ENCODE measurements at regions not wholly inside any gene's neighbourhood (a gene's known extent, or its start where the extent isn't known, plus 50 kb on each side); places are given as distances from the start of the nearest gene placed in this dataset.

DNA sequence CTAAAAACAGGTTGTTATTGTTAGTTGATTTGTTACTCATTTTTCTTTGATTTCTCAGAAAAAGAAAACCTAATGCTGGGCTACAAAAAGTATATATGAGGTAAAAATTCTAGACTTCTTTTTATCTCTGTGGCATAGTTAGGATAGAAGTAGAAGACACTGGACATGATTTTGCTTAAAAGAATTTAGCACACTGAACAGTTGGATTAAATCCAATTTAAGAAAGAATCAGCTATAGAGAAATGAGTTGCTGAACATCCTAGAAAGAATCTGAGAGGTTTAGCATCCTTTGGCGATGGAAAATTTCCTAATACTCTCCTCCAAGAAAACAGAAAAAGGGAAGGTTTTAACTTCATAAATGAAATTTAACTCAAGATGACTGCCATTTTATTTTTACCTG lies 259.7 kb downstream of the TBL1XR1 start:
- CTCF ChIA-PET, result interaction anchor here (0.7 to 2.8 kb wide), 9 partner anchors 8 to 579 kb away, joined by 3 to 70 read pairs (median 9); no protein-coding TSS in a partner anchor
- no peak for DNase-seq (ENCODE audit: low read depth, low spot score)
- POLR2A ChIA-PET, result no interaction called here
- no peak overlapping the region for H3K4me3 ChIP-seq (ENCODE audit: low read depth, low read length)
- TF ChIP-seq, protein P1, sequence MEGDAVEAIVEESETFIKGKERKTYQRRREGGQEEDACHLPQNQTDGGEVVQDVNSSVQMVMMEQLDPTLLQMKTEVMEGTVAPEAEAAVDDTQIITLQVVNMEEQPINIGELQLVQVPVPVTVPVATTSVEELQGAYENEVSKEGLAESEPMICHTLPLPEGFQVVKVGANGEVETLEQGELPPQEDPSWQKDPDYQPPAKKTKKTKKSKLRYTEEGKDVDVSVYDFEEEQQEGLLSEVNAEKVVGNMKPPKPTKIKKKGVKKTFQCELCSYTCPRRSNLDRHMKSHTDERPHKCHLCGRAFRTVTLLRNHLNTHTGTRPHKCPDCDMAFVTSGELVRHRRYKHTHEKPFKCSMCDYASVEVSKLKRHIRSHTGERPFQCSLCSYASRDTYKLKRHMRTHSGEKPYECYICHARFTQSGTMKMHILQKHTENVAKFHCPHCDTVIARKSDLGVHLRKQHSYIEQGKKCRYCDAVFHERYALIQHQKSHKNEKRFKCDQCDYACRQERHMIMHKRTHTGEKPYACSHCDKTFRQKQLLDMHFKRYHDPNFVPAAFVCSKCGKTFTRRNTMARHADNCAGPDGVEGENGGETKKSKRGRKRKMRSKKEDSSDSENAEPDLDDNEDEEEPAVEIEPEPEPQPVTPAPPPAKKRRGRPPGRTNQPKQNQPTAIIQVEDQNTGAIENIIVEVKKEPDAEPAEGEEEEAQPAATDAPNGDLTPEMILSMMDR (IDR thresholded peaks at IDR 0.05; ENCODE audit: insufficient read depth, low read length, missing control alignments), result no peak

DNA sequence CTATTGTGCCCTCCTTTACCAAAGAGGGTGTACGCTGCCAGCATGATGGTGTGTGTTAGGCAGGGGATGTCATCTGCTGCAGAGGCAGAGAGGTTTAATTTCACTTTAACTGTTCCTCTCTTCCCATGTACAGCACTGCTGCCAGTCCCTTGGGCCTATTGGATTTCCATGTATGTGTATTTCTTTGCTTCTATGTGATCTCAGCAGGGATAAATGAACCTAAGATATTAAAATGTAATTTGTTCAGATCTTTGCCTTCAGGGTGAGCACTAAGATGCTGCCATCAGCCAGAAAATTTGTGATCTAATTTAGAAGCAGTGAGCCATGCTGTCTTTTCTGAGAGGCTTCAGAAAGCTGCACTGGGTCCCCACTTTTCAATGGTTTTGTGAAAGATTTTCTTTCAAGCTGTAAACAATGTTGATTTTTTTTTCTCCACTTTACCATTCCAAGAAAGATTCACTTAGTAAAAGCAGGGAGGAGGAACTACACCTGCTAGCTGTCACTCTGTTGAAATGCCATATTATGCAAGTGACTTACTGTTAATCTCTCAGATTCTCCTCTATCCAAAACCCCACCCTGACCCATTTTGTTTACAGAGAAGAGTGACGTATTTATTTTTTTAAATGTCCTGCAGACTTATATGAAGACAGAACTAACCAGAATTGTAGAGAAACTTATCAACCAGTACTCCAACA lies 261.9 kb downstream of the TBL1XR1 start:
- TF ChIP-seq, protein P1 (IDR thresholded peaks at IDR 0.05; ENCODE audit: insufficient read depth, low read length, missing control alignments), result no peak

DNA sequence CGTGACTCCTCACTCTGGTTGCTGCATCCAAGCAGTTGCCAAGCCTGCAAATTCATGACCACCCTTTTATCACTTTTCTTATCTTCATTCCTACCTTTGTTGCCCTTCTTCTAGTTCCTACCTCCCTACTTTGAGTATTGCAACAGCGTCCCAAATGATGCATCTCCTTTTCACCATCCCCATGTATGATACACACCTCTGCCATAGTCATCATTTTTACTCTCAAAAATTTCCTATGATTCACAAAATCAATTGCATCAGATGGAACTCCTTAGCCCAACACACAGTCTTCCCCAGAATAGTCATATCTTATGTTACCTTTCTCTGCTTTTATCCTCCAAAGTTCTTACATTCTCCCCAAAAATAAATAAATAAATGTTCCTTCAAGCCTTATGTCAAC lies 262.6 kb downstream of the TBL1XR1 start:
- ChIA-PET CTCF (no interaction called here), POLR2A (no interaction called here)
- TF ChIP-seq, protein P1 (IDR thresholded peaks at IDR 0.05; ENCODE audit: insufficient read depth, low read length, missing control alignments), result no peak
- no peak for DNase-seq (ENCODE audit: low read depth, low spot score)
- no peak overlapping the region for H3K4me3 ChIP-seq (ENCODE audit: low read depth, low read length)

More for the DNA sequence above, 261.9 kb downstream of the TBL1XR1 start:
- no peak overlapping the region for H3K4me3 ChIP-seq (ENCODE audit: low read depth, low read length)
- ChIA-PET CTCF (interaction anchor here (1.1 kb wide), 1 partner anchor 62 kb away, joined by 3 read pairs; no protein-coding TSS in a partner anchor), POLR2A (no interaction called here)
- DNase-seq (ENCODE audit: low read depth, low spot score), result no peak

DNA sequence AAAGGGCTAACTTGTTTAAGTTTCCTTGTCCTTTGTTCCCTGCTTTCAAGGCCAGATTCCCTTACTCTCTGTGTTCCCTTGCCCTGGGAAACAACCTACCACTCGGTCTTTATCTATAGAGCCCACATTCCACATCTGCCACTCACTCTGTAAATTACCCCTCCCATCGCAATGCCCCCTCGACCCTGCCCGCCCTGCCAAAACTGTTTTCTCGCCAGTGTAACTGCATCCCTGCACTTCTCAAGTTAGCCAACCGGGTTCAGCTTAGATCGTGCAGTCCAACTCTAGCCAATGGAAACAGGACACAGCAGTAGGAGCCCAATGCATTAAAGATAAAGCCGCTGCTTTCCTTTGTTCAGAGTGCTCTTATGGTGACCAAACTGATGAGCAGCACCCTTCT lies 263.6 kb downstream of the TBL1XR1 start:
- DNase-seq (ENCODE audit: low read depth, low spot score), result no peak

DNA sequence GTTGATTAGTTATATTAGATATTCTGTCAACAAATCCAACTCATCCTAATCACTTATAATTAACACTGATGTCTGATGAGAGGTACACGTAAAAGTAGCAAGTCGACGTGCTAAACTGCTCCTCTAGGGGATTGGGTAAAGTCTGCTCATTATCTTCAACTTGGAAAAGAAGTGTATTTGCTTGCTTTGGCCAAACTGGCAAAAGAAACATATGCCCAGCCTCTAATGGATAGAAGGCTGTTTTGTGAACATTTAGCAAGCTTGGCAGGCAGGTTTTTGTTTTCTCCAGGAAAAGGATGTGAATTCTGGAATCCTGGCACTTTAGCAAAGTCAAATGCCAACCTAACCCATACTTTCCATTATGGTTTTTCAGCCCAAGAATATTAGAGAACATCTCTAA lies 264.8 kb downstream of the TBL1XR1 start:
- TF ChIP-seq, protein P1 (IDR thresholded peaks at IDR 0.05; ENCODE audit: insufficient read depth, low read length, missing control alignments), result no peak
- ChIA-PET CTCF (no interaction called here), POLR2A (no interaction called here)
- no peak for DNase-seq (ENCODE audit: low read depth, low spot score)
- H3K4me3 ChIP-seq (ENCODE audit: low read depth, low read length), result no peak overlapping the region

More for the DNA sequence above, 263.6 kb downstream of the TBL1XR1 start:
- TF ChIP-seq, protein P1 (IDR thresholded peaks at IDR 0.05; ENCODE audit: insufficient read depth, low read length, missing control alignments), result no peak
- ChIA-PET CTCF (no interaction called here), POLR2A (no interaction called here)
- H3K4me3 ChIP-seq (ENCODE audit: low read depth, low read length), result no peak overlapping the region

DNA sequence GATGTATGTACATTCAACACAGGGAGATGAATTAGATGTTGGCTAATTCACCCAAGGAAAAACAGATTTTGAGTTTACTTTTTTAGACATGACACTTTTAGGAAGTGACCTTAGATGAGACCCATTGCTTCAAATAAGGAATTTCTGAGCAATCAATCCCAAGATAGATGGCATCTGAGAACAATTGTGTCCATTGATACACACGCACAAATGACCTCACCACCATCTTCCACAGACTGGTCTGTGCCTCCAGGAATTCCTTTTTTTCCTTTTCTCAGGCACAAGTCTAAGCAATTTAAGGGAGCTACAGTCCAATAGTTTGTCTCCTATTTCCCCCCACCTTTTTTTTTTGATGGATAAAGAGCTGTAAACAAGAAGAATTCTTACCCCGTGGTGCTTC lies 265.3 kb downstream of the TBL1XR1 start:
- no peak for DNase-seq (ENCODE audit: low read depth, low spot score)
- TF ChIP-seq, protein P1 (IDR thresholded peaks at IDR 0.05; ENCODE audit: insufficient read depth, low read length, missing control alignments), result no peak
- no peak overlapping the region for H3K4me3 ChIP-seq (ENCODE audit: low read depth, low read length)
- CTCF ChIA-PET, result no interaction called here
- POLR2A ChIA-PET, result no interaction called here

All from AG04449 (cell line).